Panc1 (cell line): ENCODE measurements at regions not wholly inside any gene's neighbourhood (a gene's known extent, or its start where the extent isn't known, plus 50 kb on each side); places are given as distances from the start of the nearest gene placed in this dataset.

ENCODE experiments used
- ATAC-seq: fragments of 200-7000 bp; cut with Tn5 transposase; 2 replicates; pipeline ENCODE4 v1.9.1; 2020; ENCODE audit warnings: mild to moderate bottlenecking, moderate library complexity
- BruUV-seq: library from RNA; stranded (reverse); fragments of 400-500 nt; replicated peaks from 2 replicates; lab custom pipeline; 2021; lab: Mats Ljungman, UMichigan
- CTCF ChIA-PET: fragments of 300-600 bp; sonication (Branson Sonifier 250); formaldehyde crosslinking; loops from one replicate; lab custom pipeline; 2022; ENCODE audit warnings: antibody characterized with exemption; lab: Charles Lee
- POLR2A ChIA-PET: fragments of 300-600 bp; sonication (Branson Sonifier 250); formaldehyde crosslinking; loops from one replicate; lab custom pipeline; 2022; ENCODE audit warnings: antibody characterized with exemption; lab: Charles Lee
- DNase-seq: peaks from one replicate; pipeline ENCODE4 v3.0.0-alpha.2; 2010; ENCODE audit warnings: low read depth, low spot score
- H3K27ac ChIP-seq: 2 replicates; pipeline ENCODE4 v1.5.1; 2011; ENCODE audit warnings: mild to moderate bottlenecking, low read length, inconsistent platforms
- H3K27me3 ChIP-seq: fragments of 200-500 bp; sonication (Bioruptor generic); 2 replicates; pipeline ENCODE4 v1.6.0; 2014; ENCODE audit warnings: low read length, inconsistent platforms; ENCODE audit not compliant: control insufficient read depth, insufficient read depth
- H3K36me3 ChIP-seq: fragments of 200-500 bp; sonication (Bioruptor generic); 2 replicates; pipeline ENCODE4 v1.5.1; 2014; ENCODE audit warnings: inconsistent platforms, mild to moderate bottlenecking, low read length, moderate library complexity; ENCODE audit not compliant: control insufficient read depth, insufficient read depth
- H3K4me1 ChIP-seq: 2 replicates; pipeline ENCODE4 v1.5.1; 2011; ENCODE audit warnings: inconsistent platforms, mild to moderate bottlenecking, low read length, moderate library complexity; ENCODE audit not compliant: control insufficient read depth, insufficient read depth
- H3K4me3 ChIP-seq, 2 experiments: 2 replicates each; pipeline ENCODE4 v1.5.1; 2011 to 2012; ENCODE audit warnings: low read depth in 2 of 2, low read length in 2 of 2, mild to moderate bottlenecking in 2 of 2, inconsistent platforms in 1 of 2, moderate library complexity in 1 of 2
- H3K9me3 ChIP-seq: fragments of 200-500 bp; sonication (Bioruptor generic); 2 replicates; pipeline ENCODE4 v1.5.1; 2014; ENCODE audit warnings: low read depth, mild to moderate bottlenecking, inconsistent platforms, low read length, moderate library complexity; ENCODE audit not compliant: control insufficient read depth, insufficient read depth
- POLR2AphosphoS5 ChIP-seq: IDR thresholded peaks from 2 replicates; pipeline ENCODE4 v1.6.1; 2012; ENCODE audit warnings: mild to moderate bottlenecking, low read depth, low read length, moderate library complexity
- REST ChIP-seq, 2 experiments: IDR thresholded peaks; 2 replicates each; pipeline ENCODE4 v1.6.1; 2011 to 2012; ENCODE audit warnings: low read depth in 2 of 2, control low read depth in 1 of 2, low read length in 1 of 2, mild to moderate bottlenecking in 1 of 2, moderate library complexity in 1 of 2; ENCODE audit not compliant: insufficient read depth in 1 of 2
- SIN3A ChIP-seq: IDR thresholded peaks from 2 replicates; pipeline ENCODE4 v1.6.1; 2012; ENCODE audit warnings: low read depth, mild to moderate bottlenecking, low read length, moderate library complexity, borderline replicate concordance; ENCODE audit not compliant: insufficient read depth
- TCF7L2 ChIP-seq: IDR thresholded peaks from 2 replicates; pipeline ENCODE4 v1.6.1; 2011; ENCODE audit warnings: mild to moderate bottlenecking, low read depth, low read length, inconsistent platforms
- in situ Hi-C: cut with HindIII; loops from 2 replicates; pipeline ENCODE4 v1.10.0; 2016; ENCODE audit warnings: low sequenced_read_pairs, low pct_unique_long_range_greater_than_20kb
- intact Hi-C: fragments of 100-400 bp; cut with micrococcal nuclease; formaldehyde crosslinking; loops from one replicate; pipeline ENCODE4 v1.10.0; 2022; ENCODE audit not compliant: unreplicated experiment
- TF ChIP-seq, protein P1 (sequence below): fragments of 450-650 bp; IDR thresholded peaks from 2 replicates; pipeline ENCODE4 v1.5.1; 2017; ENCODE audit warnings: mild to moderate bottlenecking

GRCh38 chr15:70193734-70194133 lies 96.0 kb upstream of the TLE3 start:
- Histone ChIP-seq H3K27me3 (no peaks in the 10 kb centered on the region), H3K27ac (no peak overlapping the region), H3K9me3 (no peaks in the 10 kb centered on the region), H3K36me3 (no peaks in the 10 kb centered on the region), H3K4me1 (peaks cover 28% of the 10 kb centered on the region), H3K4me3 (no peak overlapping the region)
- ATAC-seq (no peak), DNase-seq (no peak)
- no TSS peak for BruUV-seq
- CTCF ChIA-PET: no interaction called here
- intact Hi-C loops (no loop called here), in situ Hi-C loops (no loop called here)
- no peak for TF ChIP-seq POLR2AphosphoS5
- no peak for TF ChIP-seq SIN3A
- TF ChIP-seq, protein P1, sequence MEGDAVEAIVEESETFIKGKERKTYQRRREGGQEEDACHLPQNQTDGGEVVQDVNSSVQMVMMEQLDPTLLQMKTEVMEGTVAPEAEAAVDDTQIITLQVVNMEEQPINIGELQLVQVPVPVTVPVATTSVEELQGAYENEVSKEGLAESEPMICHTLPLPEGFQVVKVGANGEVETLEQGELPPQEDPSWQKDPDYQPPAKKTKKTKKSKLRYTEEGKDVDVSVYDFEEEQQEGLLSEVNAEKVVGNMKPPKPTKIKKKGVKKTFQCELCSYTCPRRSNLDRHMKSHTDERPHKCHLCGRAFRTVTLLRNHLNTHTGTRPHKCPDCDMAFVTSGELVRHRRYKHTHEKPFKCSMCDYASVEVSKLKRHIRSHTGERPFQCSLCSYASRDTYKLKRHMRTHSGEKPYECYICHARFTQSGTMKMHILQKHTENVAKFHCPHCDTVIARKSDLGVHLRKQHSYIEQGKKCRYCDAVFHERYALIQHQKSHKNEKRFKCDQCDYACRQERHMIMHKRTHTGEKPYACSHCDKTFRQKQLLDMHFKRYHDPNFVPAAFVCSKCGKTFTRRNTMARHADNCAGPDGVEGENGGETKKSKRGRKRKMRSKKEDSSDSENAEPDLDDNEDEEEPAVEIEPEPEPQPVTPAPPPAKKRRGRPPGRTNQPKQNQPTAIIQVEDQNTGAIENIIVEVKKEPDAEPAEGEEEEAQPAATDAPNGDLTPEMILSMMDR: no peak
- no peak for TF ChIP-seq REST (IDR thresholded peaks at IDR 0.05; ENCODE audit: insufficient read depth in 1 of 2, low read depth in 2 of 2, low read length in 1 of 2)
- TF ChIP-seq TCF7L2: no peak
- POLR2A ChIA-PET: no interaction called here

DNA sequence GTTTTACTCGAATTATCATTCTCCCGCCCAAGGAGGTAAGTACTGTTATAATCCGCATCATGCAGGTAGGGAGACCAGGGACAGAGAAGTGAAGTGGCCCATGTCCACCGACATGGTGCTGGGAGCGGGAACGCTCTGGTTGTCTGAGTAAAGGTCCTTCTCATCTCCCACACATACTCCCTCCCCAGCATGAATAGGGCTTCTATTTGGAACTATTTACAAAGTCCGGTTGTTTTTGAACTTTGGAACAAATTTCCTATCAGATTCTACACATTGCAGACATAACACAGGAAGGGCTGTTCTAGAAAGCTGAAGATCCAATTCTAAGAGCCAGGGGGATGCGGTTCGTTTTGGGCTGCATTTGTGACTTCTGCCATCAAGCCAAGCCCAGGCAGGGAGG lies 94.8 kb upstream of the TLE3 start:
- DNase-seq: no peak
- in situ Hi-C loops: no loop called here

More for the DNA sequence above, 94.8 kb upstream of the TLE3 start:
- peaks cover 25% of the 10 kb centered on the region for H3K4me1 ChIP-seq
- POLR2A ChIA-PET: no interaction called here
- ATAC-seq: no peak
- no peak overlapping the region for H3K4me3 ChIP-seq
- H3K36me3 ChIP-seq: no peaks in the 10 kb centered on the region
- no peaks in the 10 kb centered on the region for H3K27me3 ChIP-seq
- H3K9me3 ChIP-seq: no peaks in the 10 kb centered on the region
- BruUV-seq: no TSS peak
- intact Hi-C loops: no loop called here
- H3K27ac ChIP-seq: no peak overlapping the region
- CTCF ChIA-PET: no interaction called here
- TF ChIP-seq, protein P1: no peak
- TF ChIP-seq SIN3A: no peak
